ENCODE measurements at regions not wholly inside any gene's neighbourhood (a gene's known extent, or its start where the extent isn't known, plus 50 kb on each side); places are given as distances from the start of the nearest gene placed in this dataset.

- TF ChIP-seq POLR2AphosphoS5 (IDR thresholded peaks at IDR 0.05; ENCODE audit: low read depth, low read length) (no peak), POLR2A (IDR thresholded peaks at IDR 0.05; ENCODE audit: low read depth, low read length) (no peak), TAF1 (IDR thresholded peaks at IDR 0.05; ENCODE audit: low read depth, low read length) (no peak), PAX5 (IDR thresholded peaks at IDR 0.05; ENCODE audit: insufficient read depth, low read length, severe bottlenecking) (no peak)
Measured at GRCh38 chr22:48840112-48840949, 987.3 kb downstream of the BRD1 start.

Measured in GM12891 (cell line).